ENCODE measurements at regions not wholly inside any gene's neighbourhood (a gene's known extent, or its start where the extent isn't known, plus 50 kb on each side); places are given as distances from the start of the nearest gene placed in this dataset.

DNA sequence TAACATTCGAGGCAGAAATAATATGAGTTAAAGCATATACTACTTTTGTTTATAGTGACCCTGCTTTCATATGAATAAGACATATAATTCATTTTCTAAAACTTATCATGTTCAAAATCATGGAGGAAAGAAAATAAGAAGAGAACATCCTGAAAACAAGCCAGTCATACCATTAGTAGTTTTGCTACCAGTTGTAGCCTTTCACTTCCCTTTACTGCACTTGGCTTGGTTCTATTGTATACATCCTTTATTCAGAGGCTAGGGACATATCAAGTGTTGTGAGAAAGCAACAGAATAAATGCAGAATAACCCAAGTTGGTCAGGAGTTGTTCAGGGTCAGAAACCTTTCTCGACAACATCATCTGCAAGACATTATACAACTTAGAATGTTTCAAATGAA lies 598.7 kb downstream of the SOX5 start:
- TF ChIP-seq, protein P1, sequence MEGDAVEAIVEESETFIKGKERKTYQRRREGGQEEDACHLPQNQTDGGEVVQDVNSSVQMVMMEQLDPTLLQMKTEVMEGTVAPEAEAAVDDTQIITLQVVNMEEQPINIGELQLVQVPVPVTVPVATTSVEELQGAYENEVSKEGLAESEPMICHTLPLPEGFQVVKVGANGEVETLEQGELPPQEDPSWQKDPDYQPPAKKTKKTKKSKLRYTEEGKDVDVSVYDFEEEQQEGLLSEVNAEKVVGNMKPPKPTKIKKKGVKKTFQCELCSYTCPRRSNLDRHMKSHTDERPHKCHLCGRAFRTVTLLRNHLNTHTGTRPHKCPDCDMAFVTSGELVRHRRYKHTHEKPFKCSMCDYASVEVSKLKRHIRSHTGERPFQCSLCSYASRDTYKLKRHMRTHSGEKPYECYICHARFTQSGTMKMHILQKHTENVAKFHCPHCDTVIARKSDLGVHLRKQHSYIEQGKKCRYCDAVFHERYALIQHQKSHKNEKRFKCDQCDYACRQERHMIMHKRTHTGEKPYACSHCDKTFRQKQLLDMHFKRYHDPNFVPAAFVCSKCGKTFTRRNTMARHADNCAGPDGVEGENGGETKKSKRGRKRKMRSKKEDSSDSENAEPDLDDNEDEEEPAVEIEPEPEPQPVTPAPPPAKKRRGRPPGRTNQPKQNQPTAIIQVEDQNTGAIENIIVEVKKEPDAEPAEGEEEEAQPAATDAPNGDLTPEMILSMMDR (IDR thresholded peaks at IDR 0.05; ENCODE audit: low read depth, low read length, poor library complexity, severe bottlenecking): no peak
- TF ChIP-seq EZH2phosphoT487 (IDR thresholded peaks at IDR 0.05; ENCODE audit: borderline replicate concordance, low read length): no peak
